Hindlimb muscle (tissue), 1 donor: ENCODE measurements at regions not wholly inside any gene's neighbourhood (a gene's known extent, or its start where the extent isn't known, plus 50 kb on each side); places are given as distances from the start of the nearest gene placed in this dataset.

Experiments
- DNase-seq: peaks from one replicate; pipeline ENCODE4 v3.0.0-alpha.2; 2013

- no peak for DNase-seq
These were observed 50.3 kb upstream of the ETAA1 start for GRCh38 chr2:67346718-67347407.
